HepG2 (cell line): ENCODE measurements at regions not wholly inside any gene's neighbourhood (a gene's known extent, or its start where the extent isn't known, plus 50 kb on each side); places are given as distances from the start of the nearest gene placed in this dataset.
A peak's percentile ranks its signal among the peaks of the same experiment; 100 is the strongest.

Experiments used
- ATAC-seq: fragments of 200-7000 bp; cut with Tn5 transposase; 3 replicates; pipeline ENCODE4 v1.9.1; 2020; ENCODE audit warnings: mild to moderate bottlenecking, moderate library complexity
- BruUV-seq: library from RNA; stranded (reverse); fragments of 400-500 nt; replicated peaks from 2 replicates; lab custom pipeline; 2021; lab: Mats Ljungman, UMichigan
- CTCF ChIA-PET: fragments of 300-600 bp; formaldehyde crosslinking; extraction: SDS; loops from one replicate; lab custom pipeline; 2021; ENCODE audit warnings: low total read pairs, inconsistent platforms, low intra/inter-chr PET ratio; lab: Yijun Ruan, JAX
- POLR2A ChIA-PET: fragments of 350-600 bp; sonication (Branson Sonifier 250); formaldehyde crosslinking; loops from one replicate; lab custom pipeline; 2020; ENCODE audit warnings: antibody characterized with exemption, inconsistent platforms; lab: Yijun Ruan, JAX
- DNase-seq: peaks from one replicate; pipeline ENCODE4 v3.0.0-alpha.2; 2015; ENCODE audit warnings: low spot score
- FAIRE-seq: peaks from 3 replicates; lab custom pipeline; 2011; peaks lifted over from hg19 to GRCh38; lab: Jason Lieb, UNC
- H2AFZ ChIP-seq: one replicate; pipeline ENCODE4 v1.6.1; 2011; ENCODE audit warnings: low read length, inconsistent platforms
- H3K27ac ChIP-seq: fragments of 300-600 bp; 3 replicates; pipeline ENCODE4 v1.8.0; 2011; ENCODE audit warnings: mixed run types, mild to moderate bottlenecking, mixed read lengths, low read length, inconsistent platforms; ENCODE audit not compliant: insufficient read depth; ENCODE audit errors: extremely low read length
- H3K27me3 ChIP-seq, 2 experiments: fragments of 200-600 bp in 1 of 2; 2 replicates in 1 of 2; 3 replicates in 1 of 2; pipeline versions ENCODE4 v1.6.0 to v1.8.0; 2011; ENCODE audit warnings: low read length in 2 of 2, mild to moderate bottlenecking in 2 of 2, moderate library complexity in 2 of 2, inconsistent platforms in 1 of 2; ENCODE audit not compliant: insufficient read depth in 2 of 2, control insufficient read depth in 1 of 2
- H3K36me3 ChIP-seq, 2 experiments: fragments of 200-600 bp in 1 of 2; replicated peaks in 1 of 2; 2 replicates in 1 of 2; 3 replicates in 1 of 2; pipeline versions ENCODE4 v1.5.1 to v1.8.0; 2011; ENCODE audit warnings: low read length in 2 of 2, inconsistent platforms in 1 of 2; ENCODE audit not compliant: insufficient read depth in 2 of 2, control insufficient read depth in 1 of 2
- H3K4me1 ChIP-seq: 2 replicates; pipeline ENCODE4 v1.5.1; 2012; ENCODE audit warnings: low read length, inconsistent platforms; ENCODE audit not compliant: insufficient read depth
- H3K4me2 ChIP-seq: 2 replicates; pipeline ENCODE4 v1.6.0; 2011; ENCODE audit warnings: low read depth, low read length, inconsistent platforms
- H3K4me3 ChIP-seq, 3 experiments: fragments of 200-600 bp in 1 of 3; sonication (generic), shearing (Covaris generic) in 1 of 3; replicated peaks in 1 of 3; 2 replicates each; pipeline ENCODE4 v1.5.1; 2011 to 2016; ENCODE audit warnings: low read length in 3 of 3, inconsistent platforms in 2 of 3, low read depth in 2 of 3, mild to moderate bottlenecking in 2 of 3, control low read depth in 1 of 3, mixed read lengths in 1 of 3; ENCODE audit not compliant: insufficient read depth in 1 of 3
- H3K79me2 ChIP-seq: one replicate; pipeline ENCODE4 v1.6.1; 2011; ENCODE audit warnings: low read length, inconsistent platforms; ENCODE audit not compliant: insufficient read depth
- H3K9ac ChIP-seq: 2 replicates; pipeline ENCODE4 v1.6.0; 2011; ENCODE audit warnings: mild to moderate bottlenecking, low read depth, low read length, inconsistent platforms; ENCODE audit not compliant: insufficient read depth
- H3K9me3 ChIP-seq: 2 replicates; pipeline ENCODE4 v1.5.1; 2012; ENCODE audit warnings: mild to moderate bottlenecking, low read length
- H4K20me1 ChIP-seq: 2 replicates; pipeline ENCODE4 v1.6.0; 2011; ENCODE audit warnings: inconsistent platforms, mild to moderate bottlenecking, low read length, moderate library complexity; ENCODE audit not compliant: insufficient read depth
- ETV6 ChIP-seq: sonication (generic); formaldehyde crosslinking; conservative IDR thresholded peaks from 2 replicates; pipeline ENCODE4 v1.4.0; 2020; ENCODE audit warnings: missing genetic modification reagents
- HMG20A ChIP-seq: IDR thresholded peaks from 2 replicates; pipeline ENCODE4 v1.6.1; 2016; ENCODE audit warnings: borderline replicate concordance
- MNT ChIP-seq: fragments of 450-650 bp; IDR thresholded peaks from 2 replicates; pipeline ENCODE4 v1.6.1; 2016
- RAD51 ChIP-seq: fragments of 450-650 bp; IDR thresholded peaks from 2 replicates; pipeline ENCODE4 v1.6.1; 2016; ENCODE audit warnings: borderline replicate concordance
- ZMAT5 ChIP-seq: sonication (generic); formaldehyde crosslinking; IDR thresholded peaks from 2 replicates; pipeline ENCODE4 v1.5.0; 2020; ENCODE audit warnings: mild to moderate bottlenecking, low read depth, missing genetic modification reagents, borderline replicate concordance
- WGBS: methylation state at CpG from one replicate; pipeline ENCODE4 v1.1.6; 2017; ENCODE audit warnings: low lambda C conversion rate; 5-methylcytosine and 5-hydroxymethylcytosine counted together
- in situ Hi-C: cut with HindIII; loops from 2 replicates; pipeline ENCODE4 v1.10.0; 2017; ENCODE audit warnings: low pct_unique_long_range_greater_than_20kb; ENCODE audit not compliant: extremely low pct_ligation_motif_present
- intact Hi-C: fragments of 100-400 bp; cut with micrococcal nuclease; formaldehyde crosslinking; loops from one replicate; pipeline ENCODE4 v1.10.0; 2022; ENCODE audit not compliant: unreplicated experiment
- TF ChIP-seq, protein P1 (sequence below): sonication (generic); formaldehyde crosslinking; IDR thresholded peaks from 2 replicates; pipeline ENCODE4 v1.5.0; 2020; ENCODE audit warnings: mild to moderate bottlenecking, missing genetic modification reagents, moderate library complexity

DNA sequence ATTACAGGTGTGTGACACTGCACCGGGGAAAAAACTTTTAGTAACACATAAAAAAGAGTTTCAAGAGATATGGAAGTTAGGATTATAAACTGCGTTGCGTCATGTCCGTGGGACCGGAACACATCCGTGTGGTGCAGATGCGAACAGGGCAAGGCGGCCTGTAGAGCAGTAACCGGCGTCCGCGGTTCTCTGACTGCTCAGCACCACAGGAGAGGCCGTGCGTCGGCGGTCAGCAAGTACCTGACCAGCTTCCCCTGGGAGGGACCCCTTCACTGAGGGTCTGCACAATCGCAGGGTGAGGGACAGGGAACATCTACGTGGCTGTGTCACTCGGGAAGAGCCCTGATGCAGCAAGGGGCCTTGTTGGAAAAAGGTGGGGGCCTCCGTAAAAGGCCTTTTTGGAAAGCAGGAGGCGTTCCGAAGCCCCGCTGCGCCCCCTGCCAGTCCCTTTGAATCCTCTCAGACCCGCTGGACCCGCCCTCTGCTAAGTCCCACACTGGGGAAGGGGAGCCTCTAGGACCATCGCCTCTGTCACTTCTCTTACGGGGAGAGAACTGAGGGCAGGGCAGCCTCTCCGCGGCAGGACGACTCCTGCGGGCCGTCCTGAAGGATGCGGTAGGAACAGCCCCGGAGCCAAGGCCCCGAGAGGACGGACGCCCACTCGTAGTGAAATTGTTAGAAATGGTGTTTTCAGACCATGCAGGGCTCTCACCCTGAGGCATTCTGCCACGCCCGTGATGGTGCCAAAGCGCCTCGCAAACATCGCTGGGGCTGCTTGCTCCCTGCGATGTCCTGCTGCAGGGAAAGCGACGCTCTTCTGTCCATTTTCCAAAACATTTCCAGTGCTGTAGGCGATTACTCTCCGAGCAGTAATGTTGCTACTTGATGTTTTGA lies 771.6 kb upstream of the COBL start:
- ChIA-PET CTCF (no interaction called here), POLR2A (no interaction called here)
- Histone ChIP-seq H3K4me1 (no peaks in the 10 kb centered on the region), H3K4me3 (no peak overlapping the region), H2AFZ (no peak overlapping the region), H4K20me1 (no peaks in the 10 kb centered on the region), H3K9ac (no peak overlapping the region), H3K36me3 (no peaks in the 10 kb centered on the region), H3K27me3 (no peaks in the 10 kb centered on the region)
- peak; percentile 81 for ATAC-seq
- 53% methylated on average over 33 of the region's 49 CpGs for WGBS
- intact Hi-C loops: loop anchor here (2.0 kb wide), 1 partner anchor 657 kb away; no protein-coding TSS in a partner anchor
- TF ChIP-seq ETV6 (CRISPR knock-in tag) (no peak), MNT (no peak), ZMAT5 (CRISPR knock-in tag) (no peak), HMG20A (no peak), RAD51 (no peak)
- TF ChIP-seq, protein P1, sequence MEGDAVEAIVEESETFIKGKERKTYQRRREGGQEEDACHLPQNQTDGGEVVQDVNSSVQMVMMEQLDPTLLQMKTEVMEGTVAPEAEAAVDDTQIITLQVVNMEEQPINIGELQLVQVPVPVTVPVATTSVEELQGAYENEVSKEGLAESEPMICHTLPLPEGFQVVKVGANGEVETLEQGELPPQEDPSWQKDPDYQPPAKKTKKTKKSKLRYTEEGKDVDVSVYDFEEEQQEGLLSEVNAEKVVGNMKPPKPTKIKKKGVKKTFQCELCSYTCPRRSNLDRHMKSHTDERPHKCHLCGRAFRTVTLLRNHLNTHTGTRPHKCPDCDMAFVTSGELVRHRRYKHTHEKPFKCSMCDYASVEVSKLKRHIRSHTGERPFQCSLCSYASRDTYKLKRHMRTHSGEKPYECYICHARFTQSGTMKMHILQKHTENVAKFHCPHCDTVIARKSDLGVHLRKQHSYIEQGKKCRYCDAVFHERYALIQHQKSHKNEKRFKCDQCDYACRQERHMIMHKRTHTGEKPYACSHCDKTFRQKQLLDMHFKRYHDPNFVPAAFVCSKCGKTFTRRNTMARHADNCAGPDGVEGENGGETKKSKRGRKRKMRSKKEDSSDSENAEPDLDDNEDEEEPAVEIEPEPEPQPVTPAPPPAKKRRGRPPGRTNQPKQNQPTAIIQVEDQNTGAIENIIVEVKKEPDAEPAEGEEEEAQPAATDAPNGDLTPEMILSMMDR (CRISPR knock-in tag): peak; percentile 31; the same call in 1 of the 2 replicates
- TF ChIP-seq, all 625 proteins: peak for 1
- no peak overlapping the region; the same call in 1 of the 2 replicates for H3K4me2 ChIP-seq
- FAIRE-seq: no peak
- H3K9me3 ChIP-seq: no peaks in the 10 kb centered on the region
- BruUV-seq: no TSS peak
- no peak overlapping the region for H3K27ac ChIP-seq
- in situ Hi-C loops: no loop called here
- no peaks in the 10 kb centered on the region for H3K79me2 ChIP-seq
- DNase-seq: no peak
